Fibroblast of mammary gland (primary cell): ENCODE measurements at regions not wholly inside any gene's neighbourhood (a gene's known extent, or its start where the extent isn't known, plus 50 kb on each side); places are given as distances from the start of the nearest gene placed in this dataset.

Experiments
- DNase-seq: peaks from one replicate; pipeline ENCODE4 v3.0.0-alpha.2; 2010; ENCODE audit warnings: low read depth
- H3K4me3 ChIP-seq: 2 replicates; pipeline ENCODE4 v1.5.1; 2011; ENCODE audit warnings: low read depth, mild to moderate bottlenecking, low read length, moderate library complexity; ENCODE audit not compliant: control insufficient read depth
- CTCF ChIP-seq: conservative IDR thresholded peaks from 2 replicates; pipeline ENCODE4 v1.5.1; 2011; ENCODE audit warnings: low read depth, low read length, inconsistent platforms; ENCODE audit not compliant: control insufficient read depth, insufficient read depth

GRCh38 chr3:72012363-72012762, 227.4 kb upstream of the PROK2 start:
- no peak overlapping the region for H3K4me3 ChIP-seq
- no peak for DNase-seq
- TF ChIP-seq CTCF = no peak

GRCh38 chr3:72011485-72011884, 226.5 kb upstream of the PROK2 start:
- no peak for TF ChIP-seq CTCF
- peak; percentile 94 for DNase-seq
- no peak overlapping the region for H3K4me3 ChIP-seq

- peak; percentile 28 for TF ChIP-seq CTCF
- peak; percentile 84 for DNase-seq
- H3K4me3 ChIP-seq = no peak overlapping the region
Observed at GRCh38 chr3:72009851-72010443, 225.0 kb upstream of the PROK2 start.

GRCh38 chr3:72008226-72008996, 223.5 kb upstream of the PROK2 start:
- TF ChIP-seq CTCF = no peak

GRCh38 chr3:72006631-72007556, 221.9 kb upstream of the PROK2 start:
- TF ChIP-seq CTCF = no peak
- DNase-seq = no peak
- no peak overlapping the region for H3K4me3 ChIP-seq

More at GRCh38 chr3:72008226-72008996, 223.5 kb upstream of the PROK2 start:
- H3K4me3 ChIP-seq = no peak overlapping the region
- peak; percentile 94 for DNase-seq

GRCh38 chr3:72004749-72005292, 219.9 kb upstream of the PROK2 start:
- no peak for TF ChIP-seq CTCF
- peak; percentile 99 for DNase-seq
- H3K4me3 ChIP-seq = no peak overlapping the region
